Kidney tubule cell (primary cell): ENCODE measurements at regions not wholly inside any gene's neighbourhood (a gene's known extent, or its start where the extent isn't known, plus 50 kb on each side); places are given as distances from the start of the nearest gene placed in this dataset.

Experiments
- DNase-seq: peaks from one replicate; pipeline ENCODE4 v3.0.0-alpha.2; 2018; ENCODE audit warnings: low spot score

DNA sequence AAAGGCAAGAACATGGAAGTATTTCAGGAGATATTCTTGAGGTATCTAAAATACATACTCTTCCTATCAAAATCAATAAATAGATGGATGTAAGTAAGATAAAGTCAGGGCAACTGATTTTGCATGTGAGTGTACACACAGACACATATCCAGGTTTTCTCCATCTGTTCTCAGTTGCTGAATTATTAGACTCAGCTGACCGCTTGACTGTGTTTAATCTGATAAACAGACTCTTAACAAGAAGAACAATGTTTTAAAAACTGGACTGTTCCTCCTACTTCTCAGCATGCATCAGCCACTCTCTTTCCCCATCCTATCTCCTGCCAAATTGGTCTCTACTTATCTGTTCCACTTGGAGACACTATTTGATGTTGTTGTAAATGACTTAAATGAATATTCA is 73.5 kb downstream of the GOLGA8G start:
- no peak for DNase-seq

DNA sequence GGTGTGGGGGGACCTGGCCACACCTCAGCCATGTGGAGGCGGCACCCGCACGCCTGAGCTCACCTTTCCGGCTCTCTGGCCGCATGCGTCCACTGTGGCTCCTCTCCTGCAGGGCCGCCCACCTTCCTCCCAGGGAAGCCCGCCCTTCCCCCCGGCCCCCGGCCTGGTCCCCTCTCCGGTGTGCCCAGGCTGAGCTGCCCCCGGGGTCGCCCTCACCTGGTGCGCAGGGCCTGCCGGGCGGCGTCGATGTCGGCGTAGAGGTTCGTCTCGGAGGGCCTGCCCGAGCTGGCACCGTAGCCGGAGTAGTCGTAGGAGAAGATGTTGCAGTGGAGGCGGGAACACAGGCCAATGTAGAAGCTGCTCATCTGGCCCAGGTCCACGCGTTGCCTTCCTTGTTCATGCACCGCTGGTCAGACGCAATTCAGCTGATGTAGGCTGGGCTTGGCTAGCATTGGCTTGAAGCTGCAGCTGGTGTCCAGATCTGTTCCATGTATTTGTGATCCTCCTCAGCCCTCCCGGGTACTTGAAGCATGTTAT is 75.3 kb downstream of the GOLGA8G start:
- peak; percentile 65 for DNase-seq

DNA sequence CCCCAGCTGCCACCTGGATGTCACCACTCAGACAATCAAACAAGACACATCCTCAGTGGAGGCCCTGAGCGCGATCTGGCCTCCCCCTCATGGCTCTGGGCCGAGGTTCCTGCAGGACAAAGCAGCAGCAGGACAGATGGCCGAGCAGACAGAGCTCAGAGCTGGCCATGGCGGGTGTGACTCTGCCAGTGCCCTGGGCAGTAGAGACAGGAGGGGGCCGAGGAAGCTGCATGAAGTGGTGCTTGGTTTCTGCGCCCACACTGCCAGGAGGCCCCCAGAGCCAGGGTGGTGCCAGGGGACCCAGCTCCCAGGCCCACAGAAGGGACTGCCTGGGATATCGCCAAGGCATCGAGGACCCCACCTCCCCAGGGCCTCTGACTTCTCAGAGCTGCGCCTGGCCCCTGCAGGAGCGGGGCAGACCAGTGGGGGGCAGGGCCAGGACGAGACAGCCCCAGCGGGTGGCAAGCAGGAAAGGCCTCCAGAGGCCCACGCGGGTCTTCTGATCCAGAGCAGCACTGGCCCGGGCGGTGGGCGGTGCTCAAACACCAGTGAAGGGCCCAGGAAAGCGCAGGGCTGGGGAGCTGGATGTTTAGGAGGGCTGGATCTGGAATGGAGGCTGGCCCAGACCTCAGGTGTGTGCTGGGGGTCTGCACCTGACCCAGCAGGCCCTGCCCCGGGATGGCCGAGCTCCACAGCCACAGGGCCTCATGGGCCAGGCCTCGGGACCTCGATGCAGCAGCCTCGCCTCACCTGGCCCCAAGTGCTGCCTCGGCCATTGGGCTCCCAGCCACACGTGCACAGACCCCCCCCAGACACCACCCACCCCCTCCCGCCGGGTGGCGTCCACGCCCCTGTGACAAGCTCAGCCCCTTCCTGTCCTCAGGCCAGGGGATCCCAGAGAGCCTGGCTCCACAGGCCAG is 76.0 kb downstream of the GOLGA8G start:
- DNase-seq, result no peak

DNA sequence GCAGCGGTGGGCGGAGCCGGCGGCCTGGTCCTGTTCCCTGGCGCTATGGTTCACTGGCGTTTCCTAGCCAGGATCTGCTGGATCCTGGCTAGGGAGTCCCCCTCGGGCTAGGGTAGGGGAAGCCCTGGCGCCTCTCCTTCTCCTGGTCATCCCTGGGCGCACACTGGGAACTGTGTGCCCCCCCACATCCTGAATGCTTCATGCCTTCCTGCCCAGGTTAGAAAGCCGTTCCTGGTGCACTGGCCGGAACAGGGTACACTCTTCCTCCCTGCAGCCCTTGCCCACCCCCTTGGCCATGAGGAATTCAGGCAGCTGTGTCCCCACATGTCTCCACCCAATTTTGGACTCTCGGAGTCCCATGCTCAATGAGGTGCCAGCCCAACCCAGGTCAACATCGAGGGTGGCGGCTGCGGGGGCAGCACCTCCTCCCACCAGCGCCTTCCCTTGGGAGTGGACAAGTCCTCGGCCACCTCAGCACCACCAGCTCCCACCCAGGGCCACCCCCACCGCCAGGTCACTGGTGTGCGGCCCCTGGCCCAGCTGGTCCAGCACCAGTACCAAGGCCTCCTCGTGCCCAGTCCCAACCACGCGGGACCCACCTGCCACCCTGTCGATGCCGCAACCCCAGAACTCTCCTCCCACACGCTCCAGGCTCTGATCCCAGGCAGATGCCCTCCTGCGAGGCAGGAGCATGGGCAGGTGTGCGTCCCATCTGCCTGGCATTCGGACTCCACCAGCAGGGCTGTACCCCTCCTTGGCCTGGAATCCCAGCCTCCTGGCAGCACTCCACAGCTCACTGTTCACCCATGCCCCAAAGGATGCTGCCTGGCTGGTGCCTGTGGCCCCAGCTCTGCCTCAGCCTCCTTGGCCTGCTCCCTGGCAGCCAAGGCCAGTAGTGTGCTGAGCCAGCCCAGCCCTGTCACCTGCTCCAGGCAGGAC is 77.0 kb downstream of the GOLGA8G start:
- DNase-seq, result peak; percentile 43

DNA sequence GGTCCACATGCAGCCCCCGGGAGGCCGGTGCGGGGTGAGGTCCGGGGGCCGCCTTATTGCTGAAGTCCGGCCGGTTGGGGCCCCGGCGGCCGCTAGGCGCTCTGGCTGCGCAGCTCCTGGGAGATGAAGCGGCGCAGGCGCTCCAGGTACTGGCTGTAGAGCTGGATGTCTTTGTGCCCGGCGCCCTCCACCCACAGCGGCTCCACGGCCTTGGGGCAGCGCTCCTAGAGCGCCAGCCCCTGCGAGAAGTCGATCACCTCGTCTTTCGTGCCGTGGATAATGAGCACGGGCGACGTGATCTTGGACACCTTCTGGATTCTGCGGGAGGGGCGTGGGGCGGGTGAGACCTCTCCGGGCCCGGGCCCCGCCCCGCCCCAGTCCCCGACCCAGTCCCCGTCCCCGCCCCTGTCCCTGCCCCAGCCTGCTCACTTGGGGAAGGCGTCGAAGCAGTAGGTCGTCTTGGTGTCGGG is 76.3 kb downstream of the GOLGA8F start:
- peak; percentile 13 for DNase-seq
